ENCODE measurements at regions not wholly inside any gene's neighbourhood (a gene's known extent, or its start where the extent isn't known, plus 50 kb on each side); places are given as distances from the start of the nearest gene placed in this dataset.

DNA sequence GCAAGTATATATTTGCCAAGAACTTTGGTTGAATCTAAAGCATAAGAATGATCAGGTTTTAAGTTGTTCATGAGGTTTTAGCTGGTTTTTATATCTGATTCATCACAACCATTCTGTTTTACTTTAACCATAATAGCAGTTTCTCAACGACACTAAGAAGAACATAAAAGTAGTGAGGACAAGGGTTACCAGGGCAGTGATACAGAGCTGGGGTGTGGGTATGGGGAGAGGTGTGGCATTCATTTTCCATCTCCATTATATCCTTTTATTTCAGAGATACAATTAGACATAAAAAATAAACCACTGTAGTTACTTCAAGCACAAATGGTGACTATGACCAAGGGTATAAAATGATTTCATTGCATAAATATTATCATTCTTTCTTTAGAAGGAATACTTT, 149.8 kb upstream of the STEAP4 start:
- no peak overlapping the region for H3K4me3 ChIP-seq
- no peak overlapping the region for H3K9ac ChIP-seq (ENCODE audit: insufficient read length)
- TF ChIP-seq POLR2AphosphoS5 (IDR thresholded peaks at IDR 0.05; ENCODE audit: borderline replicate concordance, low read depth, low read length) = no peak
- TF ChIP-seq EZH2 (IDR thresholded peaks at IDR 0.05) = no peak
- no peak for TF ChIP-seq FOXP2 (optimal IDR thresholded peaks at IDR 0.05; ENCODE audit: control extremely low read depth, extremely low read length, insufficient read depth)
- H3K27ac ChIP-seq = no peak overlapping the region
- H3K36me3 ChIP-seq (ENCODE audit: insufficient read depth, low read length) = no peaks in the 10 kb centered on the region
- DNase-seq (ENCODE audit: low read depth, low spot score) = no peak
- H3K9me3 ChIP-seq (ENCODE audit: low read depth, low read length) = no peaks in the 10 kb centered on the region

GRCh38 chr7:88455696-88456095, 149.0 kb upstream of the STEAP4 start:
- Histone ChIP-seq H3K36me3 (ENCODE audit: insufficient read depth, low read length) (no peaks in the 10 kb centered on the region), H3K4me3 (no peak overlapping the region), H3K27ac (no peak overlapping the region), H3K9ac (ENCODE audit: insufficient read length) (no peak overlapping the region), H3K9me3 (ENCODE audit: low read depth, low read length) (no peaks in the 10 kb centered on the region)
- no peak for DNase-seq (ENCODE audit: low read depth, low spot score)
- TF ChIP-seq POLR2AphosphoS5 (IDR thresholded peaks at IDR 0.05; ENCODE audit: borderline replicate concordance, low read depth, low read length) = no peak
- no peak for TF ChIP-seq EZH2 (IDR thresholded peaks at IDR 0.05)
- TF ChIP-seq FOXP2 (optimal IDR thresholded peaks at IDR 0.05; ENCODE audit: control extremely low read depth, extremely low read length, insufficient read depth) = no peak

- no peak overlapping the region for H3K9ac ChIP-seq (ENCODE audit: insufficient read length)
- no peak for DNase-seq (ENCODE audit: low read depth, low spot score)
- no peaks in the 10 kb centered on the region for H3K9me3 ChIP-seq (ENCODE audit: low read depth, low read length)
- no peaks in the 10 kb centered on the region for H3K36me3 ChIP-seq (ENCODE audit: insufficient read depth, low read length)
- H3K4me3 ChIP-seq = no peak overlapping the region
- no peak for TF ChIP-seq FOXP2 (optimal IDR thresholded peaks at IDR 0.05; ENCODE audit: control extremely low read depth, extremely low read length, insufficient read depth)
- no peak for TF ChIP-seq EZH2 (IDR thresholded peaks at IDR 0.05)
- no peak for TF ChIP-seq POLR2AphosphoS5 (IDR thresholded peaks at IDR 0.05; ENCODE audit: borderline replicate concordance, low read depth, low read length)
- H3K27ac ChIP-seq = no peak overlapping the region
Observed at GRCh38 chr7:88452646-88453045, 146.0 kb upstream of the STEAP4 start.

DNA sequence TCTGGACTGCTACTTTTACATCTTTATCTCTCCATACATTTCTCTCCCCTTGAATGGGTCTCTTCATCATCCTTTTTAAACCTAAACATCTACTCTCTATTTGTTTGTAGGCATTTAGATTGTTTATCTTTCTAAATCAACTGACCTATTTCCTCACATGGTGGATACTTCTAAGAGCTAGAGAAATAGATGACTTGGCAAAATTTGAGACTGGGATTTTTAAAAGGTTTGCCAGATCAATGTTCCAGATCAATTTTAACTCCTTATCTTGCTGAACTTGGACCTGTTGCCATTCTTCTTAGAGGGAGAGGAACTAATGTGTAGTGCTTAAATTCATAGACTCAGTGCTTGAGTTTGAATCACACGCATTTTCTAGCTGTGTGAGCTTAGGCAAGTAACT, 144.2 kb upstream of the STEAP4 start:
- H3K27ac ChIP-seq = no peak overlapping the region
- no peaks in the 10 kb centered on the region for H3K9me3 ChIP-seq (ENCODE audit: low read depth, low read length)
- H3K4me3 ChIP-seq = no peak overlapping the region
- H3K9ac ChIP-seq (ENCODE audit: insufficient read length) = no peak overlapping the region
- no peak for DNase-seq (ENCODE audit: low read depth, low spot score)
- TF ChIP-seq POLR2AphosphoS5 (IDR thresholded peaks at IDR 0.05; ENCODE audit: borderline replicate concordance, low read depth, low read length) = no peak
- TF ChIP-seq FOXP2 (optimal IDR thresholded peaks at IDR 0.05; ENCODE audit: control extremely low read depth, extremely low read length, insufficient read depth) = no peak
- no peaks in the 10 kb centered on the region for H3K36me3 ChIP-seq (ENCODE audit: insufficient read depth, low read length)

- H3K4me3 ChIP-seq = no peak overlapping the region
- DNase-seq (ENCODE audit: low read depth, low spot score) = no peak
- TF ChIP-seq EZH2 (IDR thresholded peaks at IDR 0.05) = no peak
- TF ChIP-seq POLR2AphosphoS5 (IDR thresholded peaks at IDR 0.05; ENCODE audit: borderline replicate concordance, low read depth, low read length) = no peak
- no peak for TF ChIP-seq FOXP2 (optimal IDR thresholded peaks at IDR 0.05; ENCODE audit: control extremely low read depth, extremely low read length, insufficient read depth)
- no peaks in the 10 kb centered on the region for H3K36me3 ChIP-seq (ENCODE audit: insufficient read depth, low read length)
- no peak overlapping the region for H3K9ac ChIP-seq (ENCODE audit: insufficient read length)
- no peak overlapping the region for H3K27ac ChIP-seq
- H3K9me3 ChIP-seq (ENCODE audit: low read depth, low read length) = no peaks in the 10 kb centered on the region
Observed at GRCh38 chr7:88449410-88449809, 142.7 kb upstream of the STEAP4 start.

DNA sequence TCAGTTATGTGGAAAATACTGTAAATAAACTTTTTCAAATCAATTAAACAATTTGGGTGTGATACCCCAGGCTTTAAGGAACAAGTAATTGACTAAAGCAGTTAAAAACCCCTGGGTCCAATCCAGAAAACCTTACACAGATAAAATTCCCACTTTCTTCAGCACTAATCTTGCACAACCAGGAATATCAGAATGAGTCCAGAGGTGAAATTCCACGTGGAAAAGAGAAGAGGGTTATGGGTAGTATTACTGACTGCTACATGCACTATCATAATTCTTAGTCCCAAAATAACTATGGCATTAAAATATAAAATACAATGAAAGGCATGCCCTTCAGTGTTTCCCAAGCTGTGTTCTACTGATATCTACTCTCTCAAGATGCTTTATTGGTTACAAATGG, 135.7 kb upstream of the STEAP4 start:
- Histone ChIP-seq H3K9me3 (ENCODE audit: low read depth, low read length) (no peaks in the 10 kb centered on the region), H3K9ac (ENCODE audit: insufficient read length) (no peak overlapping the region), H3K36me3 (ENCODE audit: insufficient read depth, low read length) (no peaks in the 10 kb centered on the region), H3K27ac (no peak overlapping the region), H3K4me3 (no peak overlapping the region)
- no peak for DNase-seq (ENCODE audit: low read depth, low spot score)
- TF ChIP-seq FOXP2 (optimal IDR thresholded peaks at IDR 0.05; ENCODE audit: control extremely low read depth, extremely low read length, insufficient read depth) = no peak
- TF ChIP-seq POLR2AphosphoS5 (IDR thresholded peaks at IDR 0.05; ENCODE audit: borderline replicate concordance, low read depth, low read length) = no peak
- TF ChIP-seq EZH2 (IDR thresholded peaks at IDR 0.05) = no peak

DNA sequence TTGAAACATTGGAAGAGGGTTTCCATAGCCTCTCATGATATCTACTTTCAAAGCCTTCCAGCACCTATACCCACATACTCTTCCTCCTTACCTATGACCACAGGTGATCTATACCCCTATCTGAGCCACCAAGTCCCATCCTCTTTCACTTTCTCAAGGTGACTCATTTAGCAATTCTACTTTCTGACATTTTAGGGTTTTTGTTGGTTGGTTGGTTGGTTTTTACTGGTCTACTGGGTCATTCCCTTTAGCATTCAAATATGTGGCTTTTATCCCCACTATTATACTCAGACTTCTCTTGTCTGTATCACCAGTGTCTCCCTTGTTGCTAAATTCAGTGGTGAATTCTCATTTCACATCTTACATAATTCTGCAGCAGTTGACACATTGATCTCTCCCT, 130.4 kb upstream of the STEAP4 start:
- Histone ChIP-seq H3K4me3 (no peak overlapping the region), H3K9me3 (ENCODE audit: low read depth, low read length) (no peaks in the 10 kb centered on the region), H3K27ac (no peak overlapping the region), H3K9ac (ENCODE audit: insufficient read length) (no peak overlapping the region), H3K36me3 (ENCODE audit: insufficient read depth, low read length) (no peaks in the 10 kb centered on the region)
- no peak for TF ChIP-seq POLR2AphosphoS5 (IDR thresholded peaks at IDR 0.05; ENCODE audit: borderline replicate concordance, low read depth, low read length)
- TF ChIP-seq EZH2 (IDR thresholded peaks at IDR 0.05) = no peak
- no peak for TF ChIP-seq FOXP2 (optimal IDR thresholded peaks at IDR 0.05; ENCODE audit: control extremely low read depth, extremely low read length, insufficient read depth)
- no peak for DNase-seq (ENCODE audit: low read depth, low spot score)

DNA sequence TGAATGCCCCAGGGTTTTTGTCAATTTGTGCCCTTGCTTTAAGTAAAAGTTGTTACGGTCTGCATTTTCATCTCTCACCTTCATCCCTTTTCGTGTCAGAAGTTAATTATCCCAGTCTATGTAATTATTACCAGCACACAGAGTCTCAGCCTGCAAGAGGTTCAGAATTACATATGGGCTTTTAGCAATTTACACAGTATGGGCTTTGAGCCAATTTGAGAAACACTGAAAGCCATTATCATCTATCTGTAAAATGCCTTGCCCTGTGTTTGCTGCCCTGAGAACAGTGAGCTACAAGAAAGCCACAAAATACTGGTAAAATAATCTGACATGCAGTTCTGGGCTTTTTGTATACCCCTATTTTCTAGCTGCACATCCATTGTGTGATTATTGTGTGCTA, 125.6 kb upstream of the STEAP4 start:
- DNase-seq (ENCODE audit: low read depth, low spot score) = no peak
- H3K36me3 ChIP-seq (ENCODE audit: insufficient read depth, low read length) = no peaks in the 10 kb centered on the region

GRCh38 chr7:88431882-88432281, 125.2 kb upstream of the STEAP4 start:
- Histone ChIP-seq H3K36me3 (ENCODE audit: insufficient read depth, low read length) (no peaks in the 10 kb centered on the region), H3K4me3 (no peak overlapping the region), H3K9me3 (ENCODE audit: low read depth, low read length) (no peaks in the 10 kb centered on the region), H3K9ac (ENCODE audit: insufficient read length) (no peak overlapping the region), H3K27ac (no peak overlapping the region)
- TF ChIP-seq POLR2AphosphoS5 (IDR thresholded peaks at IDR 0.05; ENCODE audit: borderline replicate concordance, low read depth, low read length) = no peak
- TF ChIP-seq FOXP2 (optimal IDR thresholded peaks at IDR 0.05; ENCODE audit: control extremely low read depth, extremely low read length, insufficient read depth) = no peak
- no peak for TF ChIP-seq EZH2 (IDR thresholded peaks at IDR 0.05)
- DNase-seq (ENCODE audit: low read depth, low spot score) = no peak

More for the DNA sequence above, 125.6 kb upstream of the STEAP4 start:
- H3K9ac ChIP-seq (ENCODE audit: insufficient read length) = no peak overlapping the region
- H3K9me3 ChIP-seq (ENCODE audit: low read depth, low read length) = no peaks in the 10 kb centered on the region
- TF ChIP-seq FOXP2 (optimal IDR thresholded peaks at IDR 0.05; ENCODE audit: control extremely low read depth, extremely low read length, insufficient read depth) (no peak), EZH2 (IDR thresholded peaks at IDR 0.05) (no peak), POLR2AphosphoS5 (IDR thresholded peaks at IDR 0.05; ENCODE audit: borderline replicate concordance, low read depth, low read length) (no peak)
- H3K4me3 ChIP-seq = no peak overlapping the region
- no peak overlapping the region for H3K27ac ChIP-seq

All from SK-N-MC (cell line).